Heart left ventricle (tissue), 16 donors: ENCODE measurements at regions not wholly inside any gene's neighbourhood (a gene's known extent, or its start where the extent isn't known, plus 50 kb on each side); places are given as distances from the start of the nearest gene placed in this dataset.

ENCODE experiments used
- ATAC-seq, 4 donors: fragments of 200-7000 bp; cut with Tn5 transposase; one replicate each; pipeline ENCODE4 v1.9.1; 2020 to 2022; ENCODE audit warnings: moderate library complexity in 4 of 4, mild to moderate bottlenecking in 3 of 4, moderate number of reproducible peaks in 1 of 4
- DNase-seq, 5 donors: peaks; one replicate each; pipeline ENCODE4 v3.0.0-alpha.2; 2020
- H3K27ac ChIP-seq, 12 donors: fragments of 200-600 bp; sonication (generic) in 4 of 12; one replicate each; pipeline versions ENCODE4 v1.5.0 to v1.8.0; 2016 to 2022; ENCODE audit warnings: mild to moderate bottlenecking in 2 of 12
- H3K27me3 ChIP-seq, 9 donors: fragments of 200-600 bp; sonication (generic) in 2 of 9; one replicate each; pipeline versions ENCODE4 v1.5.1 to v1.8.0; 2016 to 2022; ENCODE audit warnings: mild to moderate bottlenecking in 3 of 9
- H3K36me3 ChIP-seq, 9 donors: fragments of 200-600 bp; sonication (generic) in 2 of 9; one replicate each; pipeline versions ENCODE4 v1.5.0 to v1.8.0; 2018 to 2022; ENCODE audit warnings: mild to moderate bottlenecking in 2 of 9
- H3K4me1 ChIP-seq, 12 donors: fragments of 200-600 bp; sonication (generic) in 4 of 12; one replicate each; pipeline versions ENCODE4 v1.5.0 to v1.8.0; 2016 to 2022; ENCODE audit warnings: mild to moderate bottlenecking in 3 of 12
- H3K4me3 ChIP-seq, 12 donors: fragments of 200-600 bp; sonication (generic) in 4 of 12; one replicate each; pipeline versions ENCODE4 v1.5.0 to v1.8.0; 2017 to 2022; ENCODE audit warnings: mild to moderate bottlenecking in 9 of 12, moderate library complexity in 4 of 12
- H3K9me3 ChIP-seq, 12 donors: fragments of 200-600 bp; sonication (generic) in 4 of 12; one replicate each; pipeline versions ENCODE4 v1.5.0 to v1.8.0; 2016 to 2022; ENCODE audit warnings: mild to moderate bottlenecking in 1 of 12
- POLR2A ChIP-seq, 2 donors: fragments of 450-650 bp; IDR thresholded peaks; one replicate each; pipeline ENCODE4 v1.6.1; 2017; ENCODE audit warnings: antibody characterized with exemption in 2 of 2, mild to moderate bottlenecking in 2 of 2, moderate library complexity in 2 of 2
- WGBS, 4 donors: extraction: QIAGEN DNeasy Blood & Tissue Kit in 2 of 4; methylation state at CpG; one replicate each; pipeline versions ENCODE4 v1.1.5 to v1.1.7; 2013 to 2018; 5-methylcytosine and 5-hydroxymethylcytosine counted together
- intact Hi-C, 10 donors: fragments of 100-400 bp; cut with DNase I; formaldehyde crosslinking; loops; one replicate each; pipeline versions ENCODE4 v1.11.1 to v1.14.2; 2022
- TF ChIP-seq, protein P1 (sequence below), 12 donors: fragments of 200-600 bp; sonication (generic) in 4 of 12; IDR thresholded peaks; one replicate each; pipeline versions ENCODE4 v1.5.0 to v1.8.0; 2018 to 2022; ENCODE audit warnings: antibody characterized with exemption in 12 of 12, mild to moderate bottlenecking in 5 of 12
- donor health status: ischemic (EF 13 %, LVEDD 7.1; RV severe dilation, severe dysfunction).
- donor health status: healthy with polysubstance abuse.
- donor health status: DM: no; HTN: yes; CAD: no.
- donor health status: DM: no; HTN: no; CAD: no.
- donor health status: ischemic (EF 25% LVEDD 6.9; RV normal size, moderate dysfunction).
- donor health status: ischemic (EF 25% LVEDD 5.7; RV mildly dilated, moderate dysfunction).
- donor health status: healthy.
- donor health status: DM: yes; HTN: yes; CAD: no.
- donor health status: ischemic (EF 35%, LVEDD 5.7; RV mildly dilated, moderate dysfunction).
- donor health status: nonischemic (EF 11% LVEDD 7.7; RV severe dilation, severe dysfunction).
- donor health status: DM: yes; HTN: yes; CAD: no.
- donor health status: PGD.
- donor health status: ischemic (EF 29% LVEDD 5.4; RV normal size, mild dysfunction).
- donor health status: nonischemic (EF 23%, LVEDD 6.1; RV moderate dilation, normal function).

DNA sequence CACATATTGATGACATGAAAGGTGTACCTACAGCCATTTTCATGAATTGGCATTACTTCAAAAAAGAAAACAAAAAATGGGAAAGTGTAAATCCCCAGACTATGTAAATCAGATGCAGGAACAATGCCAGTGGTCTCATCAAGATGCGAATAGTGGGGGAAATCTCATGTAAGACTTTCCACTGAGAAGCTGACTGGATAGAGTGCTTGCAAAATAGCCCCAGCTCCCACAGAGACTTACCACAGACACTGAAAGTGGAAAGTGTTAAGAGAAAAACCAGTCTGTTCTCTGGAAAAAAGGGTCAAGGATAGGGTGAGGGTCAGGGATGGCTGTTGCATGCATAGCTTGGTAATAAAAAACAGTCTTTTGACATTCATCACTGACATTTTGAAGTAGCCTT, 73.2 kb upstream of the ARMCX2 start:
- H3K27ac ChIP-seq, result no peak overlapping the region
- H3K27me3 ChIP-seq, result no peaks in the 10 kb centered on the region
- no peak for DNase-seq
- TF ChIP-seq, protein P1, sequence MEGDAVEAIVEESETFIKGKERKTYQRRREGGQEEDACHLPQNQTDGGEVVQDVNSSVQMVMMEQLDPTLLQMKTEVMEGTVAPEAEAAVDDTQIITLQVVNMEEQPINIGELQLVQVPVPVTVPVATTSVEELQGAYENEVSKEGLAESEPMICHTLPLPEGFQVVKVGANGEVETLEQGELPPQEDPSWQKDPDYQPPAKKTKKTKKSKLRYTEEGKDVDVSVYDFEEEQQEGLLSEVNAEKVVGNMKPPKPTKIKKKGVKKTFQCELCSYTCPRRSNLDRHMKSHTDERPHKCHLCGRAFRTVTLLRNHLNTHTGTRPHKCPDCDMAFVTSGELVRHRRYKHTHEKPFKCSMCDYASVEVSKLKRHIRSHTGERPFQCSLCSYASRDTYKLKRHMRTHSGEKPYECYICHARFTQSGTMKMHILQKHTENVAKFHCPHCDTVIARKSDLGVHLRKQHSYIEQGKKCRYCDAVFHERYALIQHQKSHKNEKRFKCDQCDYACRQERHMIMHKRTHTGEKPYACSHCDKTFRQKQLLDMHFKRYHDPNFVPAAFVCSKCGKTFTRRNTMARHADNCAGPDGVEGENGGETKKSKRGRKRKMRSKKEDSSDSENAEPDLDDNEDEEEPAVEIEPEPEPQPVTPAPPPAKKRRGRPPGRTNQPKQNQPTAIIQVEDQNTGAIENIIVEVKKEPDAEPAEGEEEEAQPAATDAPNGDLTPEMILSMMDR (IDR thresholded peaks at IDR 0.05), result no peak
- no peak for TF ChIP-seq POLR2A (IDR thresholded peaks at IDR 0.05)
- no peaks in the 10 kb centered on the region for H3K9me3 ChIP-seq
- H3K36me3 ChIP-seq, result no peaks in the 10 kb centered on the region
- H3K4me1 ChIP-seq, result no peaks in the 10 kb centered on the region
- 71 to 93% (median 83%) methylated on average over 1 of the region's 1 CpG for WGBS, 4 donors
- ATAC-seq, result no peak
- intact Hi-C loops, result no loop called here
- H3K4me3 ChIP-seq, result no peak overlapping the region

DNA sequence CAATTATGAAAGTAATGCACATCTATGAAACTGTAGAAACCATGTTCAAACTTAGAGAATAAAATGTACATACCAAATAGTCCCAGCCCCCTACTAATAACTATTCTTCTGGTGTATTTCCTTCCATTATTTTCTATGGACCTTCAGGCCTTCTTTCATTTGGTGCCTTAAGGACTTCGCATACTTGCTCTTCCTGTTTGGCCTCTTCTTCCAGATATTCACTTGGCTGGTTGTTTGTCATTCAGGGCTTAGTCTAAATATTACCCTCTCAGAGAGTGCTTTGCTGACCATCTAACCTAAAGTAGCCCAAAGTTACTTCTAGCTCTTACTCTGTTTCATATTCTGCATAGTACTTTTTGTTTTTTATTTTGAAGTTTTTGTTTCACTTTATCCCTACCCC, 70.3 kb upstream of the ARMCX2 start:
- Histone ChIP-seq H3K9me3 (no peaks in the 10 kb centered on the region), H3K36me3 (no peaks in the 10 kb centered on the region), H3K27me3 (no peaks in the 10 kb centered on the region), H3K4me3 (no peak overlapping the region), H3K4me1 (no peaks in the 10 kb centered on the region), H3K27ac (no peak overlapping the region)
- DNase-seq (no peak), ATAC-seq (no peak)
- 41 to 63% (median 50%) methylated on average over 1 of the region's 1 CpG for WGBS, 4 donors
- TF ChIP-seq, protein P1 (IDR thresholded peaks at IDR 0.05), result no peak
- TF ChIP-seq POLR2A (IDR thresholded peaks at IDR 0.05), result no peak
- intact Hi-C loops, result no loop called here
